ENCODE measurements at regions not wholly inside any gene's neighbourhood (a gene's known extent, or its start where the extent isn't known, plus 50 kb on each side); places are given as distances from the start of the nearest gene placed in this dataset.

GRCh38 chr10:107856047-107856315, 691.5 kb upstream of the SORCS1 start:
- Histone ChIP-seq H3K36me3 (no peaks in the 10 kb centered on the region), H3K9me3 (peaks cover 0 to 14% (median 2%) of the 10 kb centered on the region in 8 donors), H3K4me1 (no peaks in the 10 kb centered on the region), H3K27me3 (replicated peaks in 1 of 7) (no peaks in the 10 kb centered on the region), H3K4me3 (no peak overlapping the region), H3K27ac (no peak overlapping the region)
- TF ChIP-seq POLR2A (IDR thresholded peaks at IDR 0.05) (no peak), CTCF (IDR thresholded peaks at IDR 0.05 in 8 of 11, conservative IDR thresholded peaks at IDR 0.05 in 3 of 11) (no peak), POLR2AphosphoS5 (IDR thresholded peaks at IDR 0.05) (no peak)
- no peak for DNase-seq
- intact Hi-C loops (cut with DNase I; ENCODE audit: low total_unique reads): no loop called here

GRCh38 chr10:107855301-107856046, 691.0 kb upstream of the SORCS1 start:
- DNase-seq: no peak
- TF ChIP-seq POLR2AphosphoS5 (IDR thresholded peaks at IDR 0.05) (no peak), POLR2A (IDR thresholded peaks at IDR 0.05) (no peak), CTCF (IDR thresholded peaks at IDR 0.05 in 8 of 11, conservative IDR thresholded peaks at IDR 0.05 in 3 of 11) (no peak)
- H3K4me3 ChIP-seq: no peak overlapping the region
- H3K9me3 ChIP-seq: peaks cover 0 to 19% (median 4%) of the 10 kb centered on the region in 8 donors
- H3K36me3 ChIP-seq: no peaks in the 10 kb centered on the region
- WGBS, 5 donors: 64 to 83% (median 74%) methylated on average over 4 of the region's 4 CpGs
- no peak overlapping the region for H3K27ac ChIP-seq
- H3K4me1 ChIP-seq: no peaks in the 10 kb centered on the region
- no peaks in the 10 kb centered on the region for H3K27me3 ChIP-seq (replicated peaks in 1 of 7)
- intact Hi-C loops (cut with DNase I; ENCODE audit: low total_unique reads): no loop called here

- no peaks in the 10 kb centered on the region for H3K36me3 ChIP-seq
- no peak overlapping the region for H3K27ac ChIP-seq
- TF ChIP-seq CTCF (IDR thresholded peaks at IDR 0.05 in 8 of 11, conservative IDR thresholded peaks at IDR 0.05 in 3 of 11) (no peak), POLR2AphosphoS5 (IDR thresholded peaks at IDR 0.05) (no peak)
- H3K4me1 ChIP-seq: no peaks in the 10 kb centered on the region
- no peak for DNase-seq
- intact Hi-C loops (cut with DNase I; ENCODE audit: low total_unique reads): no loop called here
- peaks cover 0 to 24% (median 4%) of the 10 kb centered on the region in 8 donors for H3K9me3 ChIP-seq
- 81 to 90% (median 86%) methylated on average over 8 of the region's 8 CpGs for WGBS, 5 donors
- H3K27me3 ChIP-seq (replicated peaks in 1 of 7): no peaks in the 10 kb centered on the region
- no peak overlapping the region for H3K4me3 ChIP-seq
These were observed 684.3 kb upstream of the SORCS1 start for GRCh38 chr10:107848726-107849360.

GRCh38 chr10:107847620-107848019, 683.1 kb upstream of the SORCS1 start:
- DNase-seq: no peak
- H3K9me3 ChIP-seq: peaks cover 0 to 24% (median 4%) of the 10 kb centered on the region in 8 donors
- intact Hi-C loops (cut with DNase I; ENCODE audit: low total_unique reads): no loop called here
- WGBS, 5 donors: 52 to 71% (median 66%) methylated on average over 2 of the region's 2 CpGs
- H3K4me1 ChIP-seq: no peaks in the 10 kb centered on the region
- H3K36me3 ChIP-seq: no peaks in the 10 kb centered on the region
- TF ChIP-seq CTCF (IDR thresholded peaks at IDR 0.05 in 8 of 11, conservative IDR thresholded peaks at IDR 0.05 in 3 of 11) (no peak), POLR2A (IDR thresholded peaks at IDR 0.05) (no peak), POLR2AphosphoS5 (IDR thresholded peaks at IDR 0.05) (no peak)
- no peak overlapping the region for H3K27ac ChIP-seq
- no peak overlapping the region for H3K4me3 ChIP-seq
- no peaks in the 10 kb centered on the region for H3K27me3 ChIP-seq (replicated peaks in 1 of 7)

Data from spleen (tissue), 11 donors.